IMR-90 (cell line): ENCODE measurements at regions not wholly inside any gene's neighbourhood (a gene's known extent, or its start where the extent isn't known, plus 50 kb on each side); places are given as distances from the start of the nearest gene placed in this dataset.

Experiments
- ATAC-seq: fragments of 200-7000 bp; cut with Tn5 transposase; 2 replicates; pipeline ENCODE4 v1.9.1; 2020; ENCODE audit warnings: low read depth, mild to moderate bottlenecking, moderate library complexity
- BruUV-seq: library from RNA; stranded (reverse); fragments of 400-500 nt; replicated peaks from 2 replicates; lab custom pipeline; 2021; lab: Mats Ljungman, UMichigan
- CTCF ChIA-PET: fragments of 300-600 bp; formaldehyde crosslinking; extraction: SDS; loops from one replicate; lab custom pipeline; 2021; ENCODE audit warnings: antibody characterized with exemption; lab: Yijun Ruan, JAX
- POLR2A ChIA-PET: fragments of 300-600 bp; sonication (Branson Sonifier 250); formaldehyde crosslinking; loops from one replicate; lab custom pipeline; 2022; ENCODE audit warnings: antibody characterized with exemption; ENCODE audit not compliant: unreplicated experiment; lab: Charles Lee
- DNase-seq: peaks from one replicate; pipeline ENCODE4 v3.0.0; 2013
- H2AFZ ChIP-seq: replicated peaks from 2 replicates; pipeline ENCODE3; 2013; ENCODE audit warnings: low read length, mild to moderate bottlenecking; ENCODE audit not compliant: poor library complexity
- H2AK5ac ChIP-seq: 2 replicates; pipeline ENCODE4 v1.6.1; 2013; ENCODE audit warnings: low read depth, low read length, inconsistent platforms
- H2AK9ac ChIP-seq: replicated peaks from 2 replicates; pipeline ENCODE3; 2013; ENCODE audit warnings: mild to moderate bottlenecking, low read depth, low read length, moderate library complexity; ENCODE audit not compliant: poor library complexity
- H2BK120ac ChIP-seq: 2 replicates; pipeline ENCODE4 v1.6.1; 2013; ENCODE audit warnings: low read depth, low read length, inconsistent platforms
- H2BK15ac ChIP-seq: 3 replicates; pipeline ENCODE4 v1.6.1; 2013; ENCODE audit warnings: low read depth, low read length, inconsistent platforms
- H2BK20ac ChIP-seq: 2 replicates; pipeline ENCODE4 v1.6.1; 2013; ENCODE audit warnings: low read depth, mild to moderate bottlenecking, inconsistent platforms, low read length, moderate library complexity
- H2BK5ac ChIP-seq: 2 replicates; pipeline ENCODE4 v1.6.1; 2013; ENCODE audit warnings: mild to moderate bottlenecking, low read depth, low read length, inconsistent platforms; ENCODE audit not compliant: poor library complexity, severe bottlenecking
- H3K14ac ChIP-seq: replicated peaks from 2 replicates; pipeline ENCODE4 v1.6.1; 2013; ENCODE audit warnings: low read depth, low read length, inconsistent platforms
- H3K18ac ChIP-seq: 2 replicates; pipeline ENCODE4 v1.6.1; 2013; ENCODE audit warnings: low read depth, low read length, control low read depth
- H3K23ac ChIP-seq: 2 replicates; pipeline ENCODE4 v1.6.1; 2013; ENCODE audit warnings: low read depth, low read length, inconsistent platforms
- H3K27ac ChIP-seq: 2 replicates; pipeline ENCODE4 v1.5.1; 2013; ENCODE audit warnings: mild to moderate bottlenecking, control low read depth, low read length; ENCODE audit not compliant: insufficient read depth
- H3K27me3 ChIP-seq: 2 replicates; pipeline ENCODE4 v1.6.1; 2013; ENCODE audit warnings: low read length; ENCODE audit not compliant: control insufficient read depth, insufficient read depth
- H3K36me3 ChIP-seq: 2 replicates; pipeline ENCODE4 v1.6.1; 2013; ENCODE audit warnings: low read length, mixed read lengths; ENCODE audit not compliant: control insufficient read depth, insufficient read depth
- H3K4ac ChIP-seq: 2 replicates; pipeline ENCODE4 v1.6.1; 2013; ENCODE audit warnings: low read depth, low read length, inconsistent platforms
- H3K4me1 ChIP-seq: 2 replicates; pipeline ENCODE4 v1.6.1; 2013; ENCODE audit warnings: low read length, mixed read lengths; ENCODE audit not compliant: control insufficient read depth, insufficient read depth
- H3K4me2 ChIP-seq: 2 replicates; pipeline ENCODE4 v1.6.1; 2013; ENCODE audit warnings: low read depth, mild to moderate bottlenecking, control low read depth, low read length, moderate library complexity
- H3K4me3 ChIP-seq: 2 replicates; pipeline ENCODE4 v1.5.1; 2013; ENCODE audit warnings: low read depth, mild to moderate bottlenecking, control low read depth, low read length, moderate library complexity; ENCODE audit not compliant: insufficient read depth
- H3K56ac ChIP-seq: 2 replicates; pipeline ENCODE4 v1.6.1; 2013; ENCODE audit warnings: low read length, inconsistent platforms; ENCODE audit not compliant: insufficient read depth; ENCODE audit errors: extremely low read depth
- H3K79me1 ChIP-seq, 2 experiments: 2 replicates each; pipeline ENCODE4 v1.6.1; 2013; ENCODE audit warnings: low read length in 2 of 2, inconsistent platforms in 1 of 2, low read depth in 1 of 2
- H3K9ac ChIP-seq: 2 replicates; pipeline ENCODE4 v1.6.1; 2013; ENCODE audit warnings: low read depth, low read length, control low read depth
- H3K9me1 ChIP-seq: 2 replicates; pipeline ENCODE4 v1.6.1; 2013; ENCODE audit warnings: low read length, inconsistent platforms; ENCODE audit not compliant: insufficient read depth
- H3K9me3 ChIP-seq: 2 replicates; pipeline ENCODE4 v1.6.1; 2013; ENCODE audit warnings: low read length; ENCODE audit not compliant: control insufficient read depth, insufficient read depth
- H4K20me1 ChIP-seq: 2 replicates; pipeline ENCODE4 v1.6.1; 2013; ENCODE audit warnings: low read length, inconsistent platforms; ENCODE audit not compliant: insufficient read depth
- H4K5ac ChIP-seq: 2 replicates; pipeline ENCODE4 v1.6.1; 2013; ENCODE audit warnings: mild to moderate bottlenecking, low read depth, low read length, control low read depth
- H4K8ac ChIP-seq, 2 experiments: 2 replicates each; pipeline ENCODE4 v1.6.1; 2013; ENCODE audit warnings: low read depth in 2 of 2, low read length in 2 of 2, control low read depth in 1 of 2, inconsistent platforms in 1 of 2
- H4K91ac ChIP-seq: 2 replicates; pipeline ENCODE4 v1.6.1; 2013; ENCODE audit warnings: low read depth, low read length, inconsistent platforms; ENCODE audit not compliant: insufficient read depth
- BHLHE40 ChIP-seq: fragments of 150-350 bp; IDR thresholded peaks from 2 replicates; pipeline ENCODE4 v1.6.1; 2016; ENCODE audit warnings: mild to moderate bottlenecking, low read depth, low read length
- CEBPB ChIP-seq: IDR thresholded peaks from 2 replicates; pipeline ENCODE4 v1.6.1; 2012; ENCODE audit warnings: low read depth, low read length, improper control_type of control experiment
- CHD1 ChIP-seq: IDR thresholded peaks from 2 replicates; pipeline ENCODE4 v1.6.1; 2012; ENCODE audit warnings: low read depth, low read length, improper control_type of control experiment
- ELK1 ChIP-seq: fragments of 150-350 bp; IDR thresholded peaks from 2 replicates; pipeline ENCODE4 v1.6.1; 2016; ENCODE audit warnings: low read depth, mild to moderate bottlenecking, low read length, moderate library complexity, borderline replicate concordance
- FOS ChIP-seq: fragments of 150-350 bp; IDR thresholded peaks from 2 replicates; pipeline ENCODE4 v1.6.1; 2016; ENCODE audit warnings: low read depth, low read length
- MAFK ChIP-seq: IDR thresholded peaks from 2 replicates; pipeline ENCODE4 v1.6.1; 2012; ENCODE audit warnings: low read depth, low read length, improper control_type of control experiment
- MAZ ChIP-seq: IDR thresholded peaks from 2 replicates; pipeline ENCODE4 v1.6.1; 2012; ENCODE audit warnings: low read depth, mild to moderate bottlenecking, low read length, improper control_type of control experiment, moderate library complexity, borderline replicate concordance
- MXI1 ChIP-seq: IDR thresholded peaks from 2 replicates; pipeline ENCODE4 v1.6.1; 2012; ENCODE audit warnings: low read depth, mild to moderate bottlenecking, low read length, moderate library complexity, borderline replicate concordance
- NFE2L2 ChIP-seq: fragments of 150-350 bp; IDR thresholded peaks from 2 replicates; pipeline ENCODE4 v1.6.1; 2016; ENCODE audit warnings: low read depth, mild to moderate bottlenecking, low read length
- POLR2A ChIP-seq: IDR thresholded peaks from 2 replicates; pipeline ENCODE4 v1.6.1; 2012; ENCODE audit warnings: mild to moderate bottlenecking, low read depth, low read length
- RAD21 ChIP-seq: IDR thresholded peaks from 2 replicates; pipeline ENCODE4 v1.6.1; 2012; ENCODE audit warnings: low read length, improper control_type of control experiment
- RCOR1 ChIP-seq: IDR thresholded peaks from 2 replicates; pipeline ENCODE4 v1.6.1; 2012; ENCODE audit warnings: mild to moderate bottlenecking, low read length, improper control_type of control experiment; ENCODE audit not compliant: insufficient replicate concordance
- RFX5 ChIP-seq: IDR thresholded peaks from 2 replicates; pipeline ENCODE4 v1.8.0; 2012; ENCODE audit warnings: low read depth, mild to moderate bottlenecking, low read length, moderate library complexity
- SMC3 ChIP-seq: fragments of 150-350 bp; IDR thresholded peaks from 2 replicates; pipeline ENCODE4 v1.6.1; 2016; ENCODE audit warnings: low read depth, mild to moderate bottlenecking, antibody characterized with exemption, low read length, moderate library complexity
- WGBS, 2 experiments: methylation state at CpG; one replicate each; pipeline versions ENCODE4 v1.1.5 to v1.1.7; 2013; ENCODE audit warnings: missing lambda C conversion rate in 2 of 2; ENCODE audit not compliant: insufficient read length in 1 of 2; ENCODE audit errors: extremely low coverage in 2 of 2; 5-methylcytosine and 5-hydroxymethylcytosine counted together
- dilution Hi-C: fragments of 300-500 bp; cut with HindIII; formaldehyde crosslinking; loops from one replicate; pipeline ENCODE4 v1.14.3; 2018; ENCODE audit warnings: low sequenced_read_pairs; ENCODE audit not compliant: unreplicated experiment
- in situ Hi-C: fragments of 300-500 bp; cut with MboI; formaldehyde crosslinking; loops from 3 replicates; pipeline ENCODE4 v1.14.3; 2019; ENCODE audit warnings: low sequenced_read_pairs, inconsistent platforms, mixed read lengths
- intact Hi-C: fragments of 100-400 bp; cut with micrococcal nuclease; formaldehyde crosslinking; loops from 2 replicates; pipeline ENCODE4 v1.10.0; 2022
- TF ChIP-seq, protein P1 (sequence below): conservative IDR thresholded peaks from 2 replicates; pipeline ENCODE4 v1.5.1; 2012; ENCODE audit warnings: mild to moderate bottlenecking, low read depth, low read length, improper control_type of control experiment
- TF ChIP-seq, protein P2 (sequence below): fragments of 150-350 bp; IDR thresholded peaks from 2 replicates; pipeline ENCODE4 v1.6.1; 2017; ENCODE audit warnings: mild to moderate bottlenecking, antibody characterized with exemption, low read length, low read depth

DNA sequence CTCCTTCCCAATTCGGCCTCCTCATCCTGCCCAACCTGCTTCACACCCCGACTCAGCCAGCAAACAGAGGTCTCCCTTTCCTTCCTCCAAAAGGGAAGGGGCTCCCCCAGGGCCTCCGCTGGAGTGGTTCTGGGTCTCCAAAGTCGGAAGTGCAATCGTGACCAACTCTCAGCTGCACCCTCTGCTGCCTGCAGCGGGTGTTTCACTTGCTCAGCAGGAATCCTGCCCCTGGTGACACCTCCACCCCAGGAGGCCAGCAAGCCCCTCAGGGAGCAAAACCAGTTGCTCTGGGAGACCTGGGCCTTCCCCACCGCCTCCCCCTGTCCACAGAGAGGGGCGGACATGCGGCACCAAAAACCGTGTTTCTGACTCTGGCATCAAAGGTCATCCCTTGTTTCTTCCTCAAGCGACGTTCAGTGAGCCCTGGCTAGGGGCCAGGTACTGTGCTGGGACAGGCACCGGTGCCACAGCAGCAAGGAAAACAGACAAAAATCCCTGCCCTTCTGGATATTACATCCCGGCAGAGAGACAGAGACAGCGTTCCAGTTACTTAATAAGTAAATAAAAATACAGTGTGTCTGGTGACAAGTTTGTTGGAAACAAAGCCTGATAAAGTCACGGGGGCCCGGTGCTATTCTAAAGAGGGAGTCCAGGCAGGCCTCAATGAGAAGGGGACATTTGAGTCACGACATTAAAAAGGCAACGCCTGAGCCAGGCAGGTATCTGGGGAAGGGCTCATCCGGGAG, 219.0 kb downstream of the BMP7 start:
- intact Hi-C loops, result loop anchor here (1.0 kb wide), 1 partner anchor 497 kb away; no protein-coding TSS in a partner anchor
- ATAC-seq, result no peak

More for the DNA sequence above, 219.0 kb downstream of the BMP7 start:
- no TSS peak for BruUV-seq
- no peak overlapping the region for H3K14ac ChIP-seq
- no peak for TF ChIP-seq FOS
- TF ChIP-seq RAD21, result no peak
- no peak for TF ChIP-seq CEBPB
- TF ChIP-seq, protein P1, sequence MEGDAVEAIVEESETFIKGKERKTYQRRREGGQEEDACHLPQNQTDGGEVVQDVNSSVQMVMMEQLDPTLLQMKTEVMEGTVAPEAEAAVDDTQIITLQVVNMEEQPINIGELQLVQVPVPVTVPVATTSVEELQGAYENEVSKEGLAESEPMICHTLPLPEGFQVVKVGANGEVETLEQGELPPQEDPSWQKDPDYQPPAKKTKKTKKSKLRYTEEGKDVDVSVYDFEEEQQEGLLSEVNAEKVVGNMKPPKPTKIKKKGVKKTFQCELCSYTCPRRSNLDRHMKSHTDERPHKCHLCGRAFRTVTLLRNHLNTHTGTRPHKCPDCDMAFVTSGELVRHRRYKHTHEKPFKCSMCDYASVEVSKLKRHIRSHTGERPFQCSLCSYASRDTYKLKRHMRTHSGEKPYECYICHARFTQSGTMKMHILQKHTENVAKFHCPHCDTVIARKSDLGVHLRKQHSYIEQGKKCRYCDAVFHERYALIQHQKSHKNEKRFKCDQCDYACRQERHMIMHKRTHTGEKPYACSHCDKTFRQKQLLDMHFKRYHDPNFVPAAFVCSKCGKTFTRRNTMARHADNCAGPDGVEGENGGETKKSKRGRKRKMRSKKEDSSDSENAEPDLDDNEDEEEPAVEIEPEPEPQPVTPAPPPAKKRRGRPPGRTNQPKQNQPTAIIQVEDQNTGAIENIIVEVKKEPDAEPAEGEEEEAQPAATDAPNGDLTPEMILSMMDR, result no peak
- TF ChIP-seq POLR2A, result no peak
- no peak for TF ChIP-seq NFE2L2
- TF ChIP-seq SMC3, result no peak
- no peak for TF ChIP-seq RFX5
- no peak for TF ChIP-seq CHD1
- no peak for TF ChIP-seq BHLHE40
- TF ChIP-seq MAZ, result no peak
- TF ChIP-seq ELK1, result no peak
- no peak for TF ChIP-seq MXI1
- TF ChIP-seq MAFK, result no peak
- TF ChIP-seq, protein P2, sequence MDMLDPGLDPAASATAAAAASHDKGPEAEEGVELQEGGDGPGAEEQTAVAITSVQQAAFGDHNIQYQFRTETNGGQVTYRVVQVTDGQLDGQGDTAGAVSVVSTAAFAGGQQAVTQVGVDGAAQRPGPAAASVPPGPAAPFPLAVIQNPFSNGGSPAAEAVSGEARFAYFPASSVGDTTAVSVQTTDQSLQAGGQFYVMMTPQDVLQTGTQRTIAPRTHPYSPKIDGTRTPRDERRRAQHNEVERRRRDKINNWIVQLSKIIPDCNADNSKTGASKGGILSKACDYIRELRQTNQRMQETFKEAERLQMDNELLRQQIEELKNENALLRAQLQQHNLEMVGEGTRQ, result no peak
- no peak for TF ChIP-seq RCOR1
- H3K23ac ChIP-seq, result no peak overlapping the region
- no peaks in the 10 kb centered on the region for H3K79me1 ChIP-seq
- no peak overlapping the region for H2BK120ac ChIP-seq
- H3K4me2 ChIP-seq, result no peak overlapping the region
- no peaks in the 10 kb centered on the region for H4K20me1 ChIP-seq
- in situ Hi-C loops, result no loop called here
- H3K36me3 ChIP-seq, result no peaks in the 10 kb centered on the region
- H3K4me3 ChIP-seq, result no peak overlapping the region
- CTCF ChIA-PET, result no interaction called here
- no peak overlapping the region for H2BK20ac ChIP-seq
- H3K27ac ChIP-seq, result no peak overlapping the region
- no peak overlapping the region for H3K18ac ChIP-seq
- H3K9ac ChIP-seq, result no peak overlapping the region
- no peak overlapping the region for H2AK5ac ChIP-seq
- no peak overlapping the region for H3K4ac ChIP-seq
- no peak overlapping the region for H2BK15ac ChIP-seq
- no peak overlapping the region for H3K56ac ChIP-seq
- POLR2A ChIA-PET, result no interaction called here
- dilution Hi-C loops, result no loop called here
- no peak overlapping the region for H2AK9ac ChIP-seq
- no peak overlapping the region for H4K8ac ChIP-seq
- H2AFZ ChIP-seq, result no peak overlapping the region
- H2BK5ac ChIP-seq, result no peak overlapping the region
- no peaks in the 10 kb centered on the region for H3K9me1 ChIP-seq
- H4K91ac ChIP-seq, result no peak overlapping the region
- WGBS, 2 experiments, result 33% methylated on average over 12 of the region's 20 CpGs; no CpG with 5 or more reads in 1 of the 2 experiments
- no peak for DNase-seq
- no peaks in the 10 kb centered on the region for H3K27me3 ChIP-seq
- no peaks in the 10 kb centered on the region for H3K4me1 ChIP-seq
- no peaks in the 10 kb centered on the region for H3K9me3 ChIP-seq
- no peak overlapping the region for H4K5ac ChIP-seq
